Karpas-422 (cell line): ENCODE measurements at regions not wholly inside any gene's neighbourhood (a gene's known extent, or its start where the extent isn't known, plus 50 kb on each side); places are given as distances from the start of the nearest gene placed in this dataset.

ENCODE experiments used
- DNase-seq: peaks from one replicate; pipeline ENCODE4 v3.0.0-alpha.2; 2015
- H2AFZ ChIP-seq: fragments of 200-600 bp; sonication (generic); 2 replicates; pipeline ENCODE4 v1.6.1; 2014; ENCODE audit warnings: antibody characterized with exemption, low read length, mixed read lengths
- H3K27ac ChIP-seq: fragments of 200-600 bp; sonication (generic); 2 replicates; pipeline ENCODE4 v1.5.1; 2014; ENCODE audit warnings: mild to moderate bottlenecking, low read length, moderate library complexity
- H3K27me3 ChIP-seq: fragments of 200-600 bp; sonication (generic); 2 replicates; pipeline ENCODE4 v1.6.1; 2014; ENCODE audit warnings: low read length, mixed read lengths
- H3K36me3 ChIP-seq: fragments of 200-600 bp; sonication (generic); 2 replicates; pipeline ENCODE4 v1.6.1; 2014; ENCODE audit warnings: low read length, mixed read lengths; ENCODE audit not compliant: insufficient read depth
- H3K4me1 ChIP-seq: fragments of 200-600 bp; sonication (generic); 2 replicates; pipeline ENCODE4 v1.6.1; 2014; ENCODE audit warnings: mild to moderate bottlenecking, low read length, mixed read lengths
- H3K4me2 ChIP-seq: fragments of 200-600 bp; sonication (generic); 2 replicates; pipeline ENCODE4 v1.6.1; 2014; ENCODE audit warnings: low read length, low read depth, mild to moderate bottlenecking; ENCODE audit not compliant: poor library complexity, severe bottlenecking
- H3K4me3 ChIP-seq: fragments of 200-600 bp; sonication (generic); 2 replicates; pipeline ENCODE4 v1.5.1; 2014; ENCODE audit warnings: mild to moderate bottlenecking, antibody characterized with exemption, low read length, mixed read lengths
- H3K79me2 ChIP-seq: fragments of 200-600 bp; sonication (generic); 2 replicates; pipeline ENCODE4 v1.6.1; 2014; ENCODE audit warnings: mild to moderate bottlenecking, low read length, mixed read lengths
- H3K9ac ChIP-seq: fragments of 200-600 bp; sonication (generic); 2 replicates; pipeline ENCODE4 v1.6.0; 2014; ENCODE audit warnings: low read length
- H3K9me2 ChIP-seq: fragments of 200-600 bp; sonication (generic), shearing (Covaris generic); replicated peaks from 2 replicates; pipeline ENCODE4 v1.6.0; 2014; ENCODE audit warnings: mild to moderate bottlenecking, low read length, moderate library complexity; ENCODE audit not compliant: insufficient read depth
- H3K9me3 ChIP-seq: fragments of 300-700, 200-600 bp; sonication (generic); 2 replicates; pipeline ENCODE4 v1.6.1; 2014; ENCODE audit warnings: low read length, mixed read lengths
- H4K20me1 ChIP-seq: fragments of 200-600 bp; sonication (generic); 2 replicates; pipeline ENCODE4 v1.6.1; 2014; ENCODE audit warnings: mild to moderate bottlenecking, antibody characterized with exemption, low read length, low read depth; ENCODE audit not compliant: insufficient read depth

DNA sequence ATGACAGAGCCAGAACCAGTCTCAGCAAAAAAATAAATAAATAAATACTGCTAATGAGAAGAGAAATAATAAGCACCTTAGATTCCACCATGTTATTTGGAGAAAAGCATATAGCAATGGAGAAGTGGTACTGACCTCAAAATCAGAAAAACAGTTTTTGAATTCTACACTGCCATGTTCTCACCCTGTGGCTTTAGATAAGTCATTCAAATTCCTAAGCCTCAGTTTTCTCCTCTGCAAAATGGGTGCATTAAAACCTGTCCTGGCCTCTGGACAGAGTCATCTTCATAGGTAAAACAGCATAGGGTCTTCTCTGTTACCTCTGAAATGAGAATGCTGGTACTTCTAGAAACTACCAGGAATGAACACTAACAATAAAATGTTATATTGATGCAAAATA lies 62.2 kb upstream of the RMP24 start:
- H3K36me3 ChIP-seq: no peaks in the 10 kb centered on the region
- no peaks in the 10 kb centered on the region for H4K20me1 ChIP-seq
- H3K27ac ChIP-seq: no peak overlapping the region
- no peak overlapping the region for H3K9ac ChIP-seq
- H3K79me2 ChIP-seq: no peaks in the 10 kb centered on the region
- no peak for DNase-seq
- no peaks in the 10 kb centered on the region for H3K9me2 ChIP-seq
- no peak overlapping the region for H2AFZ ChIP-seq
- H3K9me3 ChIP-seq: no peaks in the 10 kb centered on the region
- H3K4me3 ChIP-seq: no peak overlapping the region
- H3K4me1 ChIP-seq: peaks cover 34% of the 10 kb centered on the region
- no peak overlapping the region for H3K4me2 ChIP-seq
- no peaks in the 10 kb centered on the region for H3K27me3 ChIP-seq

GRCh38 chr18:35912332-35912731 lies 60.1 kb upstream of the RMP24 start:
- H3K4me3 ChIP-seq: no peak overlapping the region
- no peaks in the 10 kb centered on the region for H3K36me3 ChIP-seq
- H2AFZ ChIP-seq: peak overlapping the region; percentile 80; the same call in 1 of the 2 replicates
- H4K20me1 ChIP-seq: no peaks in the 10 kb centered on the region
- no peaks in the 10 kb centered on the region for H3K9me3 ChIP-seq
- no peak for DNase-seq
- H3K9ac ChIP-seq: no peak overlapping the region
- H3K79me2 ChIP-seq: no peaks in the 10 kb centered on the region
- no peaks in the 10 kb centered on the region for H3K9me2 ChIP-seq
- no peaks in the 10 kb centered on the region for H3K27me3 ChIP-seq
- H3K4me1 ChIP-seq: peaks cover 42% of the 10 kb centered on the region
- H3K27ac ChIP-seq: no peak overlapping the region
- peak overlapping the region; percentile 25 for H3K4me2 ChIP-seq

DNA sequence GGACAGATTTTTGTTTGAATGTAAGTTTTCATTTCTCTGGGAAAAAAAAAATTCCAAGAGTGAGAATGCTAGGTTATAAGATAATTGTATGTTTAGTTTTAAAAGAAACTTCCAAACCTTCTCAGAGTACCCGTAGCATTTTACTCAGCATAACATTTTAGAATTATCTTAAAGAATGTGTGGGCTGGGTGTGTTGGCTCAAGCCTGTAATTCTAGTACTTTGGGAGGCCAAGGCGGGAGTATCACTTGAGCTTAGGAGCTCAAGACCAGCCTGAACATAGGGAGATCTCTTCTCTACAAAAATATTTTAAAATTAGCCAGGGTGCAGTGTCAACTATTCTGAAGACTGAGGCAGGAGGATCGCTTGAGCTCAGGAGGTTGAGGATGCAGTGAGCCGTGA lies 57.4 kb upstream of the RMP24 start:
- Histone ChIP-seq H2AFZ (no peak overlapping the region), H3K36me3 (no peaks in the 10 kb centered on the region), H3K9ac (no peak overlapping the region), H3K9me2 (no peaks in the 10 kb centered on the region), H3K9me3 (no peaks in the 10 kb centered on the region), H4K20me1 (no peaks in the 10 kb centered on the region), H3K27ac (no peak overlapping the region), H3K27me3 (no peaks in the 10 kb centered on the region), H3K79me2 (no peaks in the 10 kb centered on the region), H3K4me3 (no peak overlapping the region), H3K4me1 (peaks cover 50% of the 10 kb centered on the region), H3K4me2 (no peak overlapping the region)
- DNase-seq: no peak

GRCh38 chr18:35917043-35917442 lies 55.4 kb upstream of the RMP24 start:
- Histone ChIP-seq H3K4me2 (no peak overlapping the region), H3K79me2 (no peaks in the 10 kb centered on the region), H3K4me3 (no peak overlapping the region), H3K9me2 (no peaks in the 10 kb centered on the region), H2AFZ (no peak overlapping the region), H3K27ac (no peak overlapping the region), H3K27me3 (no peaks in the 10 kb centered on the region), H3K4me1 (peaks cover 53% of the 10 kb centered on the region), H4K20me1 (no peaks in the 10 kb centered on the region), H3K9me3 (no peaks in the 10 kb centered on the region), H3K36me3 (no peaks in the 10 kb centered on the region), H3K9ac (no peak overlapping the region)
- peak; percentile 72 for DNase-seq

- no peak for DNase-seq
- no peaks in the 10 kb centered on the region for H3K9me2 ChIP-seq
- peaks cover 52% of the 10 kb centered on the region for H3K4me1 ChIP-seq
- no peak overlapping the region for H3K4me2 ChIP-seq
- no peak overlapping the region for H2AFZ ChIP-seq
- H3K9me3 ChIP-seq: no peaks in the 10 kb centered on the region
- H3K9ac ChIP-seq: no peak overlapping the region
- no peaks in the 10 kb centered on the region for H3K79me2 ChIP-seq
- no peaks in the 10 kb centered on the region for H3K27me3 ChIP-seq
- no peaks in the 10 kb centered on the region for H3K36me3 ChIP-seq
- no peaks in the 10 kb centered on the region for H4K20me1 ChIP-seq
- H3K27ac ChIP-seq: no peak overlapping the region
- no peak overlapping the region for H3K4me3 ChIP-seq
These were observed 53.9 kb upstream of the RMP24 start for GRCh38 chr18:35918564-35918963.

GRCh38 chr18:35919179-35919578 lies 53.3 kb upstream of the RMP24 start:
- H3K9ac ChIP-seq: no peak overlapping the region
- no peak overlapping the region for H3K4me2 ChIP-seq
- H3K27me3 ChIP-seq: no peaks in the 10 kb centered on the region
- H3K27ac ChIP-seq: no peak overlapping the region
- no peaks in the 10 kb centered on the region for H3K9me3 ChIP-seq
- H4K20me1 ChIP-seq: no peaks in the 10 kb centered on the region
- H2AFZ ChIP-seq: no peak overlapping the region; the same call in 1 of the 2 replicates
- H3K4me1 ChIP-seq: peaks cover 57% of the 10 kb centered on the region
- H3K9me2 ChIP-seq: no peaks in the 10 kb centered on the region
- no peak for DNase-seq
- no peak overlapping the region for H3K4me3 ChIP-seq
- H3K79me2 ChIP-seq: no peaks in the 10 kb centered on the region
- no peaks in the 10 kb centered on the region for H3K36me3 ChIP-seq

GRCh38 chr18:35920623-35921022 lies 51.9 kb upstream of the RMP24 start:
- H3K4me3 ChIP-seq: no peak overlapping the region
- H4K20me1 ChIP-seq: no peaks in the 10 kb centered on the region
- no peaks in the 10 kb centered on the region for H3K36me3 ChIP-seq
- peak overlapping the region; percentile 3 for H3K4me2 ChIP-seq
- DNase-seq: no peak
- H3K27me3 ChIP-seq: no peaks in the 10 kb centered on the region
- H3K4me1 ChIP-seq: peaks cover 71% of the 10 kb centered on the region
- no peaks in the 10 kb centered on the region for H3K79me2 ChIP-seq
- H3K9ac ChIP-seq: no peak overlapping the region
- no peaks in the 10 kb centered on the region for H3K9me2 ChIP-seq
- H3K9me3 ChIP-seq: no peaks in the 10 kb centered on the region
- no peak overlapping the region for H3K27ac ChIP-seq
- peak overlapping the region; percentile 23; the same call in 1 of the 2 replicates for H2AFZ ChIP-seq
